Neural cell (in vitro differentiated cells): ENCODE measurements at regions not wholly inside any gene's neighbourhood (a gene's known extent, or its start where the extent isn't known, plus 50 kb on each side); places are given as distances from the start of the nearest gene placed in this dataset.

Experiments used
- H2AFZ ChIP-seq: fragments of 200-600, 300-800 bp; sonication (generic), shearing (Covaris generic); 2 replicates; pipeline ENCODE4 v1.6.0; 2014; ENCODE audit warnings: low read depth, mild to moderate bottlenecking, antibody characterized with exemption, low read length, moderate library complexity
- H3F3A ChIP-seq: fragments of 200-600 bp; shearing (Covaris generic); 2 replicates; pipeline ENCODE4 v1.6.1; 2016; ENCODE audit warnings: mild to moderate bottlenecking, moderate library complexity, mixed read lengths, antibody characterized with exemption, low read length; ENCODE audit not compliant: insufficient read depth, poor library complexity, severe bottlenecking
- H3K27ac ChIP-seq: fragments of 200-600, 300-800 bp; sonication (generic), shearing (Covaris generic); 2 replicates; pipeline ENCODE4 v1.5.1; 2014; ENCODE audit warnings: mild to moderate bottlenecking, low read length, moderate library complexity
- H3K27me3 ChIP-seq: fragments of 300-800, 200-600 bp; sonication (generic), shearing (Covaris generic); 2 replicates; pipeline ENCODE4 v1.6.0; 2014; ENCODE audit warnings: mild to moderate bottlenecking, low read depth, low read length, moderate library complexity; ENCODE audit not compliant: insufficient read depth
- H3K36me3 ChIP-seq: fragments of 300-800, 200-600 bp; sonication (generic), shearing (Covaris generic); 2 replicates; pipeline ENCODE4 v1.5.1; 2014; ENCODE audit warnings: mild to moderate bottlenecking, antibody characterized with exemption, low read length, moderate library complexity; ENCODE audit not compliant: insufficient read depth
- H3K4me2 ChIP-seq: fragments of 300-800, 200-600 bp; sonication (generic), shearing (Covaris generic); 2 replicates; pipeline ENCODE4 v1.6.0; 2014; ENCODE audit warnings: mild to moderate bottlenecking, low read length
- H3K4me3 ChIP-seq: fragments of 300-800, 200-600 bp; sonication (generic), shearing (Covaris generic); 2 replicates; pipeline ENCODE4 v1.5.1; 2014; ENCODE audit warnings: mild to moderate bottlenecking, low read length, moderate library complexity
- H3K79me2 ChIP-seq: fragments of 200-600 bp; shearing (Covaris generic); replicated peaks from 2 replicates; pipeline ENCODE4 v1.6.0; 2014; ENCODE audit warnings: mild to moderate bottlenecking, low read length, moderate library complexity; ENCODE audit not compliant: insufficient read depth
- H3K9ac ChIP-seq: fragments of 300-800, 200-600 bp; sonication (generic), shearing (Covaris generic); 2 replicates; pipeline ENCODE4 v1.6.1; 2016; ENCODE audit warnings: mild to moderate bottlenecking, low read length, mixed read lengths
- H3K9me2 ChIP-seq: fragments of 200-600 bp; shearing (Covaris generic); 2 replicates; pipeline ENCODE4 v1.6.1; 2016; ENCODE audit warnings: mild to moderate bottlenecking, low read length, mixed read lengths; ENCODE audit not compliant: insufficient read depth
- H3K9me3 ChIP-seq: fragments of 200-600, 300-800 bp; sonication (generic), shearing (Covaris generic); 2 replicates; pipeline ENCODE4 v1.6.1; 2016; ENCODE audit warnings: mild to moderate bottlenecking, mixed run types, low read length, moderate library complexity, mixed read lengths
- H4K20me1 ChIP-seq: fragments of 200-600 bp; shearing (Covaris generic); 2 replicates; pipeline ENCODE4 v1.6.1; 2016; ENCODE audit warnings: mild to moderate bottlenecking, mixed run types; ENCODE audit not compliant: insufficient read depth
- CTCF ChIP-seq: fragments of 450-650 bp; IDR thresholded peaks from 2 replicates; pipeline ENCODE4 v1.5.1; 2014; ENCODE audit warnings: antibody characterized with exemption, mild to moderate bottlenecking, moderate library complexity; ENCODE audit not compliant: poor library complexity, severe bottlenecking
- EP300 ChIP-seq: fragments of 450-650 bp; conservative IDR thresholded peaks from 2 replicates; pipeline ENCODE4 v1.6.1; 2014; ENCODE audit warnings: antibody characterized with exemption, mild to moderate bottlenecking, moderate library complexity; ENCODE audit not compliant: poor library complexity, severe bottlenecking
- EZH2 ChIP-seq: fragments of 200-600, 300-800 bp; shearing (Covaris generic), sonication (generic); IDR thresholded peaks from 2 replicates; pipeline ENCODE4 v1.6.1; 2014; ENCODE audit warnings: antibody characterized with exemption, low read length, borderline replicate concordance, mild to moderate bottlenecking; ENCODE audit not compliant: insufficient read depth, poor library complexity, severe bottlenecking
- MXI1 ChIP-seq: fragments of 450-650 bp; conservative IDR thresholded peaks from 2 replicates; pipeline ENCODE4 v1.6.1; 2014; ENCODE audit warnings: antibody characterized with exemption, mild to moderate bottlenecking; ENCODE audit not compliant: poor library complexity, severe bottlenecking
- POLR2AphosphoS5 ChIP-seq: IDR thresholded peaks from 2 replicates; pipeline ENCODE4 v1.6.1; 2012
- RAD21 ChIP-seq: fragments of 450-650 bp; conservative IDR thresholded peaks from 2 replicates; pipeline ENCODE4 v1.6.1; 2014; ENCODE audit warnings: antibody characterized with exemption, mild to moderate bottlenecking, moderate library complexity
- REST ChIP-seq: IDR thresholded peaks from 2 replicates; pipeline ENCODE4 v1.6.1; 2012; ENCODE audit warnings: borderline replicate concordance
- SMC3 ChIP-seq: fragments of 450-650 bp; conservative IDR thresholded peaks from 2 replicates; pipeline ENCODE4 v1.6.1; 2014; ENCODE audit warnings: antibody characterized with exemption, mild to moderate bottlenecking, moderate library complexity; ENCODE audit not compliant: poor library complexity
- TAF1 ChIP-seq: IDR thresholded peaks from 2 replicates; pipeline ENCODE4 v1.6.1; 2012; ENCODE audit warnings: low read depth

GRCh38 chr12:14175206-14175605 is 190.3 kb upstream of the ATF7IP start:
- no peak overlapping the region for H3K9ac ChIP-seq
- no peaks in the 10 kb centered on the region for H4K20me1 ChIP-seq
- TF ChIP-seq REST, result no peak
- no peak for TF ChIP-seq MXI1
- no peak for TF ChIP-seq CTCF
- TF ChIP-seq EP300, result no peak
- TF ChIP-seq TAF1, result no peak
- TF ChIP-seq POLR2AphosphoS5, result no peak
- no peak for TF ChIP-seq SMC3
- no peak for TF ChIP-seq RAD21
- no peak for TF ChIP-seq EZH2

GRCh38 chr12:14185427-14186192 is 179.9 kb upstream of the ATF7IP start:
- Histone ChIP-seq H3K4me3 (no peak overlapping the region), H3K79me2 (no peaks in the 10 kb centered on the region), H4K20me1 (no peaks in the 10 kb centered on the region), H3K27me3 (no peaks in the 10 kb centered on the region), H3K9ac (no peak overlapping the region), H3K36me3 (no peaks in the 10 kb centered on the region), H3F3A (no peaks in the 10 kb centered on the region), H3K9me2 (no peaks in the 10 kb centered on the region), H3K9me3 (no peaks in the 10 kb centered on the region), H3K27ac (no peak overlapping the region), H2AFZ (no peak overlapping the region), H3K4me2 (no peak overlapping the region)
- no peak for TF ChIP-seq POLR2AphosphoS5
- no peak for TF ChIP-seq REST
- TF ChIP-seq EZH2, result no peak
- TF ChIP-seq MXI1, result no peak
- peak; percentile 81 for TF ChIP-seq SMC3
- TF ChIP-seq CTCF, result peak; percentile 84
- TF ChIP-seq EP300, result no peak
- no peak for TF ChIP-seq TAF1
- TF ChIP-seq RAD21, result peak; percentile 78

More at GRCh38 chr12:14175206-14175605, 190.3 kb upstream of the ATF7IP start:
- Histone ChIP-seq H3K9me3 (no peaks in the 10 kb centered on the region), H2AFZ (no peak overlapping the region), H3K27me3 (no peaks in the 10 kb centered on the region), H3K36me3 (no peaks in the 10 kb centered on the region), H3K79me2 (no peaks in the 10 kb centered on the region), H3K4me3 (peak overlapping the region; percentile 43), H3K9me2 (no peaks in the 10 kb centered on the region), H3K4me2 (peak overlapping the region; percentile 31), H3F3A (no peaks in the 10 kb centered on the region), H3K27ac (peak overlapping the region; percentile 60)
